ENCODE measurements at regions not wholly inside any gene's neighbourhood (a gene's known extent, or its start where the extent isn't known, plus 50 kb on each side); places are given as distances from the start of the nearest gene placed in this dataset.

GRCh38 chr7:52486267-52486666, 549.2 kb upstream of the POM121L12 start:
- DNase-seq (ENCODE audit: low read depth in 3 of 3), result no peak

DNA sequence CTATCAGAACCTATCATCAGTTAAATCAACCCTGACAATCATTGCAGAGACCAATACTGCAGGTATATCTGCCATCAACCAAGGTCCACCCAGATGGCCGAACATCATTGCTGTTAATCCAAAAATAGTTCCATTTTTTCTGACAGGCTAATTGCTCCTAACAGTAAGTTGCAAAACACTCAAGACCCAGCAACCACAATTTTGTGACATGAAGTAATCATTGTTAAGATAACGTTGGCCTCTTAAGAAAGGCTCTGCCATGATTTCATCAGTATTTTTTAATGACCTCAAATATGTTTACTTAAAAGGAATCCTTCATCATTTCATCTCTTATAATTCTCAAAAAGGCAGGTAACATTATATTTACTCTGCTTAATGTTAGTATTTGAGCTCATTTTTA, 553.4 kb upstream of the POM121L12 start:
- DNase-seq (ENCODE audit: low read depth in 3 of 3), result no peak

- DNase-seq (ENCODE audit: low read depth in 3 of 3), result no peak
Measured at GRCh38 chr7:52481571-52481970, 553.9 kb upstream of the POM121L12 start.

DNA sequence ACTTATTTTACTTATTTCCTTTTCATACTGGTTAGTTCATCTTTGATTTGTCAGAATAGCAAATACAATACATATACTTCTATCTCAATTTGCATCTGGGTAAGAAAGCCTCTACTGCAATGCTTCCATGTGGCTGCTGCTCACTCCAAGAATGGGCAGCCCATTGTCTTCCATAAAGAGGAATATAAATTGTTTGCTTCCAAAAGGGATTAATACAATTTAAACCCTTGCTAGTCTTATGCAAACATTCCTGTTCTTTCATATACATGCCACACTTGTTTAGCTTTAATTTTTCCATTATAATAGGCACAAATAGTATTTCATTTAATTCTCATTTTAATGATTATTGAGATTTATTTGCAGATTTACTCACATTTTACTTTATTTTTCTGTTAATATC, 555.4 kb upstream of the POM121L12 start:
- no peak for DNase-seq (ENCODE audit: low read depth in 3 of 3)

DNA sequence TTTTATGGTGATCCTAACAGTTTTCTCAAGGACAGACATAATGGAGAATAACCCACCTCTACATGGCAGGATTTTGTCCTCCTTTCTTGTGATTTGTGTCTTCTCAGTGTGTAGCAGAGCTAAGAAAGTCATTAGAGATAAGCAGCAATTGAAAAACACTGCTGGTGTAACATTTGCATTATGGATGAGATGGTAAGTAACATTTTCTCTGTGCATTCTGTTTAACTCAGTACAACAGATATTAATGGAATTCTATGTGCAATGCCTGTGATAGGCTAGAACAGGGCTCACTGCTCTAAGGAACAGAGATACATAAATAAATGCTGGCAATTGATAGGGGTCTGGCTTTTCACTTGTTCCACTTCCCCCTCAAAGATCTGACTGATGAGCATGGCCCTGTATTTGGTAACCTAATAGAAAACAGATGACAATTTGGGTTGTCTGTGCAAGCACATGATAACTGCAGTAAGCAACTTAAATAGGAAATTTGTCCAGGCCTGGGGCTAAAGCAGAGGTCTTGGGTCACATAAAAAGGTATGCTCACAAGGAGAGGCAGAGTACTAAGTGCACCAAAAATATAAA, 560.3 kb upstream of the POM121L12 start:
- DNase-seq (ENCODE audit: low read depth in 3 of 3), result no peak

- no peak for DNase-seq (ENCODE audit: low read depth in 3 of 3)
Measured at GRCh38 chr7:52473756-52474155, 561.7 kb upstream of the POM121L12 start.

DNA sequence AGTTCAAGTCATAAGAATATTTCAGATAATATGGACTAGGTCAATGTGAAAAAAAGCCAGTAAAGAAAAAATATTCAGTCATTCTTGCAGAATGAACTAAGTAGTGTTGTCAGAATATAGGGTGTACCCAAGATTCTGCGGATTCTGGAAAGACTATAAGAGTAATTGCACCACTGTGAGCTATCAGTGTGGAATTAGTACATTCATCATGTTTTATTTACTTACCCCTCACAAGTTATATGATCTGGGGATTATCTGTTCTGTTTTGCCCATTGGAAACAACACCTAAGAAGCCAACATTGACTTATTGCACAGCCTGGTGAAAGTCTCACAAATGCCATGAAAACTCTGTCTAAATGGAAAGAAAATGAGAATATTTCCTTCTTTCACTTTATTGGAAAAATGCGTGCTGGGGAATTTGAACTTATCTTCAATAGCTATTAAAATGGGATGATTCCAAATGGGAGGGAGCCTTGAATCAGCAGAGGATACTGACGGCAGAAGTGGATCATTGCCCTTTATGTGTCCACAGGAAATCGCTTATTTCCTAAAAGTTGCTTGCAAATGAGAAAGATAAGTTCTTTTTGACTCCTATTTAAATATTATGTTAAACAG, 563.3 kb upstream of the POM121L12 start:
- no peak for DNase-seq (ENCODE audit: low read depth in 3 of 3)

- DNase-seq (ENCODE audit: low read depth in 3 of 3), result no peak
Measured at GRCh38 chr7:52465216-52465615, 570.2 kb upstream of the POM121L12 start.

DNA sequence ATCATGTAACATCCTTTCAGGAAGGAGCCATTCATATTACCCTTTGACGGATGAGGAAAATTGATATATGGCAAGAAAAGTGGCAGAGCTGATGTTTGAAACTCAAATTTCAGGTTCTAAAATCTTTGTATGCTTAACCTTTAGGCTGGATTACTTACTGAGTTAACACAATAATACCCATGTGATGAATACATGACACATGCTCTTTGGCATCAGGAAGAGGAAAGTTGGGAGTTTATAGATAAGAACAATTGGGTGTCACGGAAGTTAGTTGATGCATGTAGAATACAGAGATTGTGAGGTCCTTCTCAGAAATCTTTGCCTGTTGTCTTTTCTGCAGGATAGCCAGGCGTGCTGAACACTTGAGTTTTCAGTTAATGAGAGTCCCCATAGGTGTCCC, 572.1 kb upstream of the POM121L12 start:
- no peak for DNase-seq (ENCODE audit: low read depth in 3 of 3)

DNA sequence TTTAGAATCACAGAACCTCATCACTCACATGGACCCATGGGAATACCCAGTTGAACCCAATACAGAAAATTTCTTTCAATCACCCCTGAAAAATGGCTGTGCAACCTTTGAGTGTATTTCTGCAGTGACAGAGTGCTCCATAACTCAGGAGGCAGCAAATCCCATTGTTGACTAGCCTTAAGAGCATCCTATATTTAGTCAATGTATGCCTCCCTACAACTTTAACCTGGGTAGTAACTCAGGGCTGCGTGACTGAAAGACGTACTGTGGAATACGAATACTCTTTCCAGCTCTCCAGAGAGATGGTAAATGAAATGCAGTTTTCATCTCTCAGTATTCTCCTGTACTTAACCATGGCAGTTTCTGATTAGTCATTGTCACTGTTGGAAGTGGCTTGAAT, 573.0 kb upstream of the POM121L12 start:
- no peak for DNase-seq (ENCODE audit: low read depth in 3 of 3)

- DNase-seq (ENCODE audit: low read depth in 3 of 3), result no peak
Measured at GRCh38 chr7:52455571-52455970, 579.9 kb upstream of the POM121L12 start.

DNA sequence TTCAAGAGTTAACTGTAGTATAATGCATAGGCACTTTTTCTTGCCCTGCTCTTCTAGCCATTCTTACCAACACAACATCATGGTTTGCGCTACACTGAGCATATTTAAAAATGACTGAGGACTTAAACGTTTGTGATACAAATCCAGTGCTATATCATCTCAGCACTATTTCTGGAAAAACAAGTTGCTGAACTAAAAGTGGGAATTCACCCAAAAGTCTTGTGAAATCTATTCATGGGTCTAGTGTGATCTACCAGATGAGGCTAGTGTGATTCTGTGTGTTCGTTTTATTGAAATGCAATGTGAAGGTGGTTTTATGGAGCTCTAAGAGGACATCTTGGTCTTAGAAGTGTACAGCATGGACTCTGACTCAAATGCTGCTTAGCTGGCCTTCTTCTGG, 584.6 kb upstream of the POM121L12 start:
- no peak for DNase-seq (ENCODE audit: low read depth in 3 of 3)

DNA sequence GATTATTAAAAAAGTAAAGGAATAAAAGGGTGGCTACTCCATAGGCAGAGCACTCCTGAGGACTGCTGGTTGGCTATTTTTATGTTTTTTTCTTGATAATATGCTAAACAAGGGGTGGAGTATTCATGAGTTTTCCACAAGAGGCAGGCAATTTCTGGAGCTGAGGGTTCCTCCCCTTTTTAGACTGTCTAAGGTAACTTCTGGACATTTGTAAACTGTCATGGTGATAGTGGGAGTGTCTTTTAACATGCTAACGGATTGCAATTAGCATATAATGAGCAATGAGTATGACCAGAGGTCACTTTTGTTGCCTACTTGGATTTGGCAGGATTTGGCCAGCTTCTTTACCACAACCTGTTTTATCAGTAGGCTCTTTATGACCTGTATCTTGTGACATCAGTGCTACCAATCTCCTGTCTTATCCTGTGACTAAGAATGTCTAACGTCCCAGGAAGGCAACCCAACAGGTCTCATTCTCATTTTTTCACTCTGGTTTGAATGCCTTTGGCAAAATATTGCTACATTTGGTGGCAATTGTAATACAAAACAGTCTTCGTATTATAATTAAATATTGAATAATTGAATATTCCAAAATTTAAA, 587.8 kb upstream of the POM121L12 start:
- DNase-seq (ENCODE audit: low read depth in 3 of 3), result no peak

GRCh38 chr7:52436278-52436677, 599.2 kb upstream of the POM121L12 start:
- no peak for DNase-seq (ENCODE audit: low read depth in 3 of 3)

GRCh38 chr7:52431082-52431815, 604.2 kb upstream of the POM121L12 start:
- no peak for DNase-seq (ENCODE audit: low read depth in 3 of 3)

GRCh38 chr7:52423251-52423650, 612.2 kb upstream of the POM121L12 start:
- no peak for DNase-seq (ENCODE audit: low read depth in 3 of 3)

GRCh38 chr7:52413051-52413450, 622.4 kb upstream of the POM121L12 start:
- DNase-seq (ENCODE audit: low read depth in 3 of 3), result no peak

DNA sequence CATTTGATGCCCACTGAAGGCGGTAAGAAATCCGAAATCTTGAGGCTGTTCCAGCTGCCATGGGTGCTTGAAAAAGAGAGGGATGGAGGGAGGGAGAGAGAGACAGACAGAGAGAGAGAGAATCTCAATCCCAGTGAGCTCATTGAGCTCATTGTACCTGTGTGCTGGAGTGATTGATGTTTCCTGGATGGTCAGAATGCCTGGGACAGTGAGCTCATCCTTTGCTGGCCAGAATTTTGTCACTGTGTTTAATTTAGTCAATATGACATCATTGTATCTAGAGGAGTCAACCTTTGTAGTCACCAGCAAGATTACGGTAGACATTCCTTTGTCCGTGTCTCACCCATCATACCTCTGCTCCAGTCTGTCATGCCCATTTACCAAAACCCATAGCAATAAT, 625.4 kb upstream of the POM121L12 start:
- no peak for DNase-seq (ENCODE audit: low read depth in 3 of 3)

DNA sequence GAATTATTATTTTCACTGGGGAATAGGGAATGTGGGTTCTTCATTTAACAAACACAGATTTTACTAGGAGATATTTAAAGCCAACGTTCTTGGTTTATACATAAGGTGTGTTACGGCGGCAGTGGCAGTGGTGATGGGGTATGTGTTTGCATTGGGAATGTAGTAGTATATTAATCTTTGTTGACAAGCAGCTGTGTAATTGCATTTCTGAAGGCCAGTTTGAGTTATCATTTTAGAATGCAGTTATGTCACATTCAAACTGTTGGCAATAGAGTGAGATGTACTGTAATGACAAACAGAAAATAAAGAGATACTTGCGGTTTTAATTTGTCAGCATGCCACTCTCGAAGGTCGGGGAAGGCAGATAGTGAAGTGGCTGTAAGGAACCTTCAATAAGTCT, 628.6 kb upstream of the POM121L12 start:
- no peak for DNase-seq (ENCODE audit: low read depth in 3 of 3)

DNA sequence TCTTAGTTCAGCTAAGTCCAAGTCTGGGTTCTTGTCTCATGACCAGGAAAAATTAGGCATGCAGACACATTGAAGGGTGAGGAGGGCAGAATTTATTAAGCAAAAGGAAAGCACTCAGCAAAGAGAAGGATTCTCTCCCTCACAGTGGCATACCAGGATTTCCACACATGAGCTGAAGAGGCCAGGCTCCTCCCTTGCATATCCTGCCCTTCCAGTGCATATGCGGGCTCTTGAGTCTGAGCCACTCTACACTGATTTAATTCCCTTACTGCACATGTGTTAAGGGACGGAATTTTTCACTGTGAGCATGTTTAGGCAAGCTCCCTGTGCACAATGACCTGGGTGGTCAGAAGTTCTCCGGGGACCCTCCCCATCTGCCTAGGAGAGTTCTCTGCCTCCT, 652.7 kb upstream of the POM121L12 start:
- DNase-seq (ENCODE audit: low read depth in 3 of 3), result no peak

DNA sequence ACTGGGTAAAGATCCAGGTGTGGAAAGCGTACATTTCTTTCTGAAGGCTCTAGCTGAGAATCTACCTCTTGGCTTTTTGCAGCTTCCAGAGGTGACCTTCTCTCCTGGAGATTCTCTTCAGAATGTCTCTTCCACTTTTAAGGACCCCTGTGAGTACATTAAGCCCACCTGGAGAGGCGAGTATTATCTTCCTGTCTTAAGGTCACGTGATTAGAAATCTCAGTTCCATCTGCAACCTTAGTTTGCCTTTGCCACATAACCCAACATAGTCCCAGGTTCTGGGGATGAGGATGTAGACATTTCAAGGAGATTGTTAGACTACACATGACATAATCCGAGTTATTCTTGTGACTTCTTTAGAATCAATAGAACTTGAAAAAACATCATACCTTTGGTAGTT, 665.5 kb upstream of the POM121L12 start:
- no peak for DNase-seq (ENCODE audit: low read depth in 3 of 3)

- DNase-seq (ENCODE audit: low read depth in 3 of 3), result no peak
Measured at GRCh38 chr7:52365349-52365748, 670.1 kb upstream of the POM121L12 start.

DNA sequence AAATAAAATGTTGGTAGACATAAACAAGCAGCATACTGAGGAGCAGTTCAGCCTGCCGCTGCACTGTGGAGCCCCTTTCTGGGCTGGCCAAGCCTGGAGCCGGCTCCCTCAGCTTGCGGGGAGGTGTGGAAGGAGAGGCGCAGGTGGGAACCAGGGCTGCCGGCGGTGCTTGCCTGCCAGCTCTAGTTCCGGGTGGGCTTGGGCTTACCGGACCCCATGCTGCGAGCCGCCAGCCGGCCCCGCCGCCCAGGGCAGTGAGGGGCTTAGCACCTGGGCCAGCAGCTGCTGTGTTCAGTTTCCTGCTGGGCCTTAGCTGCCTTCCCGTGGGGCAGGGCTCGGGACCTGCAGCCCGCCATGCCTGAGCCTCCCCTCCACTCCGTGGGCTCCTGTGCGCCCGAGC, 672.9 kb upstream of the POM121L12 start:
- no peak for DNase-seq (ENCODE audit: low read depth in 3 of 3)

Data from stimulated activated CD4-positive, alpha-beta T cell treated with anti-CD3 and anti-CD28 coated beads, TNF-alpha, amount 100 ng/mL, for 48 hours (primary cell).